ENCODE measurements at regions not wholly inside any gene's neighbourhood (a gene's known extent, or its start where the extent isn't known, plus 50 kb on each side); places are given as distances from the start of the nearest gene placed in this dataset.

- Histone ChIP-seq H3K4me3 (no peak overlapping the region), H3K27me3 (no peaks in the 10 kb centered on the region), H3K27ac (peak overlapping the region in 1 of 2 donors; percentile 53), H3K9me3 (no peaks in the 10 kb centered on the region), H3K4me1 (peaks cover 0 to 43% (median 18%) of the 10 kb centered on the region in 4 donors), H3K36me3 (no peaks in the 10 kb centered on the region)
- intact Hi-C loops (cut with DNase I; ENCODE audit: low total_unique reads): no loop called here
- no peak for TF ChIP-seq CTCF (IDR thresholded peaks at IDR 0.05)
- DNase-seq: no peak
Measured at GRCh38 chr4:137370206-137370633, 162.1 kb downstream of the PCDH18 start.

- no peak for DNase-seq
- no peaks in the 10 kb centered on the region for H3K9me3 ChIP-seq
- H3K27me3 ChIP-seq: no peaks in the 10 kb centered on the region
- intact Hi-C loops (cut with DNase I; ENCODE audit: low total_unique reads): loop anchor here (10.0 kb wide), 1 partner anchor 147 kb away; no protein-coding TSS in a partner anchor
- no peak for TF ChIP-seq CTCF (IDR thresholded peaks at IDR 0.05)
- H3K27ac ChIP-seq: no peak overlapping the region
- H3K4me1 ChIP-seq: peaks cover 0 to 18% (median 3%) of the 10 kb centered on the region in 4 donors
- no peaks in the 10 kb centered on the region for H3K36me3 ChIP-seq
- no peak overlapping the region for H3K4me3 ChIP-seq
Measured at GRCh38 chr4:137367620-137368019, 164.7 kb downstream of the PCDH18 start.

GRCh38 chr4:137363496-137363895 lies 168.8 kb downstream of the PCDH18 start:
- no peak for DNase-seq
- Histone ChIP-seq H3K9me3 (no peaks in the 10 kb centered on the region), H3K27me3 (no peaks in the 10 kb centered on the region), H3K36me3 (no peaks in the 10 kb centered on the region), H3K4me1 (peaks cover 0 to 30% (median 2%) of the 10 kb centered on the region in 4 donors), H3K27ac (no peak overlapping the region), H3K4me3 (no peak overlapping the region)
- intact Hi-C loops (cut with DNase I; ENCODE audit: low total_unique reads): loop anchor here (10.0 kb wide), 1 partner anchor 151 kb away; no protein-coding TSS in a partner anchor
- TF ChIP-seq CTCF (IDR thresholded peaks at IDR 0.05): no peak

- no peak for DNase-seq
- no peak overlapping the region for H3K4me3 ChIP-seq
- no peaks in the 10 kb centered on the region for H3K9me3 ChIP-seq
- no peak for TF ChIP-seq CTCF (IDR thresholded peaks at IDR 0.05)
- no peaks in the 10 kb centered on the region for H3K36me3 ChIP-seq
- intact Hi-C loops (cut with DNase I; ENCODE audit: low total_unique reads): loop anchor here (10.0 kb wide), 1 partner anchor 153 kb away; no protein-coding TSS in a partner anchor
- H3K4me1 ChIP-seq: peaks cover 0 to 30% (median 2%) of the 10 kb centered on the region in 4 donors
- H3K27ac ChIP-seq: peak overlapping the region in 1 of 2 donors; percentile 19
- H3K27me3 ChIP-seq: no peaks in the 10 kb centered on the region
Measured at GRCh38 chr4:137361756-137362470, 170.4 kb downstream of the PCDH18 start.

- intact Hi-C loops (cut with DNase I; ENCODE audit: low total_unique reads): loop anchor here (10.0 kb wide), 1 partner anchor 154 kb away; no protein-coding TSS in a partner anchor
- Histone ChIP-seq H3K4me3 (no peak overlapping the region), H3K4me1 (peaks cover 0 to 30% (median 2%) of the 10 kb centered on the region in 4 donors), H3K27me3 (no peaks in the 10 kb centered on the region), H3K36me3 (no peaks in the 10 kb centered on the region), H3K27ac (no peak overlapping the region), H3K9me3 (no peaks in the 10 kb centered on the region)
- DNase-seq: no peak
- TF ChIP-seq CTCF (IDR thresholded peaks at IDR 0.05): no peak
Measured at GRCh38 chr4:137360761-137361160, 171.5 kb downstream of the PCDH18 start.

Measured in tibial artery (tissue), 4 donors.